ENCODE measurements at regions not wholly inside any gene's neighbourhood (a gene's known extent, or its start where the extent isn't known, plus 50 kb on each side); places are given as distances from the start of the nearest gene placed in this dataset.

DNA sequence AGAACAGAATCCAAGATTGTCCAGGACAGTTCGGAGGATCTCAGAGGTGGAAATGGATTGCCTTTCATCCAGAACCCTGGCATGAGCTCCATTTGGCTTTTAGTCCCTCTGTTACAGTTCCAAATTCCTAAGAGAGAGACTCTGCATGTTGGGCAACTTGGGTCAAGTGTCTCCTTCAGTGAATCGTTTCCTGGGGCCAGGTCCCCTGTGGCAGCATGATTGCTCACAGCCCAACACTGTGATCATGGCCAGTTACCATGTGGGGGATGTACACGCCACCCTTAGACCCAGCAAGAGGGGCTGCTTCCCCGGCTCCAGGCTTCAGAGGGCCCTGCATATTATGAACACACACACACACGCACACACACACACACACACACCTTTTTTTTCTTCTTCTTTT, 118.6 kb upstream of the GLI2 start:
- DNase-seq (peak in 1 of 3 donors; percentile 13), ATAC-seq (no peak)
- 46% methylated on average over 3 of the region's 5 CpGs for WGBS (ENCODE audit: insufficient coverage, low coverage, low lambda C conversion rate, missing lambda C conversion rate)
- intact Hi-C loops (cut with DNase I) = no loop called here
- Histone ChIP-seq H3K27me3 (no peaks in the 10 kb centered on the region), H3K36me3 (no peaks in the 10 kb centered on the region), H3K9me3 (no peaks in the 10 kb centered on the region), H3K4me3 (no peak overlapping the region), H3K27ac (no peak overlapping the region), H3K4me1 (no peaks in the 10 kb centered on the region)
- no peak for TF ChIP-seq CTCF (IDR thresholded peaks at IDR 0.05)

DNA sequence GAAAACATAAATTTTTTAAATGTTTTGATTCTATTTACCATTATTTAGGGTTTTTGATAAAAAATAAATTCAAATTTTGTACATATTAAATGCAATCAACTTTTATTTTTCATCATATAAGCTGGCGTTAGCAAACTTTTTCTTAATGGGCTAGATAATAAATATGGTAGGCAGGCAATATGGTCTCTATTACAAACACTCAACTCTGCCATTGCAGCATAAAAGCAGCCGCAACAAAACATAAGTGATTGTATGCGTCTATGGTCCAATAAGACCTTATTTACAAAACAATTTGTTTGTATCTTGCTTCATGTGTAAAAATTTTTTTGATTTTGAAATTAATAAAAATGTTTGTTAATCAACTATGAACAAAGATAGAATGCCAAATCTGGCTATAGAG, 116.8 kb upstream of the GLI2 start:
- H3K9me3 ChIP-seq = no peaks in the 10 kb centered on the region
- ATAC-seq (no peak), DNase-seq (no peak)
- no peaks in the 10 kb centered on the region for H3K27me3 ChIP-seq
- no peak overlapping the region for H3K4me3 ChIP-seq
- no peaks in the 10 kb centered on the region for H3K4me1 ChIP-seq
- WGBS (ENCODE audit: insufficient coverage, low coverage, low lambda C conversion rate, missing lambda C conversion rate) = 89% methylated on average over 3 of the region's 3 CpGs
- no peak for TF ChIP-seq POLR2A (IDR thresholded peaks at IDR 0.05)
- no peak for TF ChIP-seq CTCF (IDR thresholded peaks at IDR 0.05)
- intact Hi-C loops (cut with DNase I) = no loop called here
- H3K27ac ChIP-seq = no peak overlapping the region
- H3K36me3 ChIP-seq = no peaks in the 10 kb centered on the region

DNA sequence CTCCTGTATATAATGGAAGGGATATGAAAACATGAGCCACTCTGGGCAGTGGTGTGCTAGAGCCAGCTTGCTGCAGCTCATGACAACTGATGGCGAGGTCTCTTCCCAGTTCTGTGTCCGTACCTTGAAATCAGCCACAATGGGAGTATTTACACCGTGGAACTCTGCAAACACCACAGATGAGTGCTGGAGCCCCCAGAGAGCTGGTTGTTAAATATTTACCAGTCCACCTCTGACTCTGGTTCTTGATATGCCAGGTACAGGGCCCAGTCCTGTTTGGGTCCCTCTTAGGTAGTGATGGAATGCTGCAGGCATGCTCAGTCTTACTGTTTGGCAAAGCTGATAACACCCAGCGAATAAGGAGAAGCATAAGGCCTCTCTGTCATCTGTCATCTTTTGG, 116.1 kb upstream of the GLI2 start:
- Histone ChIP-seq H3K4me3 (no peak overlapping the region), H3K36me3 (no peaks in the 10 kb centered on the region), H3K4me1 (no peaks in the 10 kb centered on the region), H3K27me3 (no peaks in the 10 kb centered on the region), H3K9me3 (no peaks in the 10 kb centered on the region), H3K27ac (no peak overlapping the region)
- DNase-seq (no peak), ATAC-seq (no peak)
- WGBS (ENCODE audit: insufficient coverage, low coverage, low lambda C conversion rate, missing lambda C conversion rate) = 73% methylated on average over 4 of the region's 4 CpGs
- TF ChIP-seq POLR2A (IDR thresholded peaks at IDR 0.05) (no peak), CTCF (IDR thresholded peaks at IDR 0.05) (no peak)
- intact Hi-C loops (cut with DNase I) = no loop called here

GRCh38 chr2:120620025-120620793, 115.5 kb upstream of the GLI2 start:
- H3K27ac ChIP-seq = no peak overlapping the region

More at GRCh38 chr2:120620025-120620793, 115.5 kb upstream of the GLI2 start:
- Histone ChIP-seq H3K4me1 (no peaks in the 10 kb centered on the region), H3K27me3 (no peaks in the 10 kb centered on the region), H3K9me3 (no peaks in the 10 kb centered on the region), H3K4me3 (no peak overlapping the region), H3K36me3 (no peaks in the 10 kb centered on the region)
- 87% methylated on average over 3 of the region's 4 CpGs for WGBS (ENCODE audit: insufficient coverage, low coverage, low lambda C conversion rate, missing lambda C conversion rate)
- no peak for TF ChIP-seq CTCF (IDR thresholded peaks at IDR 0.05)
- no peak for TF ChIP-seq POLR2A (IDR thresholded peaks at IDR 0.05)
- DNase-seq (no peak), ATAC-seq (no peak)
- intact Hi-C loops (cut with DNase I) = no loop called here
